ENCODE measurements at regions not wholly inside any gene's neighbourhood (a gene's known extent, or its start where the extent isn't known, plus 50 kb on each side); places are given as distances from the start of the nearest gene placed in this dataset.

DNA sequence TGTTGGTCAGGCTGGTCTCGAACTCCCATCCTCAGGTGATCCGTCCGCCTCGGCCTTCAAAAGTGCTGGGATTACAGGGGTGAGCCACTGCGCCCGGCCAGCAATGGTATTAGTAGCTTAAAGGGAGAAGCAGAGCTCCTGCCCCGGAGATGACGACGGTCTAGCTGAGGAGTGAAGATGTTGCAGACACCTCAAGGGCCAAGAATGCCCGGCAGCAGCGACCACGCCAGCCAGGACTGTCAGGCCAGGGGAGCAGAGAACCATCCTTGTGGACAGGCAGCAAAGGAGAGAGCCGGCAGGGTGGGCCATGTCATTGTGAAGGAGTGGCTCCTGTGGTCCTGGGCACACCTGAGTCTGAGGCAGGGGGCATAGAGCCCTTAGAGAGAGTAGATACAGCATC, 210.1 kb upstream of the BCOR start:
- H3K4me3 ChIP-seq (ENCODE audit: low read length) = no peak overlapping the region
- no peaks in the 10 kb centered on the region for H3K36me3 ChIP-seq (ENCODE audit: control insufficient read depth, insufficient read depth, low read length, severe bottlenecking)
- no peak overlapping the region for H3K9ac ChIP-seq (ENCODE audit: low read length)
- DNase-seq (ENCODE audit: low read depth) = no peak
- peaks cover 19% of the 10 kb centered on the region for H3K9me3 ChIP-seq (ENCODE audit: control insufficient read depth, low read length)
- H3K27me3 ChIP-seq (replicated peaks; ENCODE audit: control insufficient read depth, insufficient read depth, low read length) = peaks cover 36% of the 10 kb centered on the region
- H3K4me1 ChIP-seq (ENCODE audit: control insufficient read depth, insufficient read depth, low read length) = no peaks in the 10 kb centered on the region

DNA sequence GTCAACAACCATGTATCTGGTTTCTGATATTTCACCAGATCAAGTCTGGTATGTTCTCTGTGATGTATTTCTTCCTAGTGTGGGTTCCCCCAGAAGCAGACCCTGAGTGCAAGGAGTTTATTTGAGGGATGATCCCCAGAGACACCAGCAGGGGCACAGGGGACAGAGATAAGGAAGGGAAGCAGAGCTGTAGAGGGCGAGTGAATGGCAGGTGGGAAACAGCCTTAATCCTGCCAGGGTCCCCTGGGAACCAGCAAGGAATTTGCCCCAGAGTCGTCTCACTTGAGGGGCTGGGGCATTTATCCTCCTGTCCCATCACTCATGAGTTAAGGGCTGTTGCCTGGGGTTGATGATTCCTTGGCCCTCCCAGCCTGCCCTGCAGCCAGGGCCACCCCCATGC, 206.4 kb upstream of the BCOR start:
- Histone ChIP-seq H3K9me3 (ENCODE audit: control insufficient read depth, low read length) (peaks cover 14% of the 10 kb centered on the region), H3K4me3 (ENCODE audit: low read length) (no peak overlapping the region), H3K36me3 (ENCODE audit: control insufficient read depth, insufficient read depth, low read length, severe bottlenecking) (no peaks in the 10 kb centered on the region), H3K4me1 (ENCODE audit: control insufficient read depth, insufficient read depth, low read length) (no peaks in the 10 kb centered on the region), H3K9ac (ENCODE audit: low read length) (no peak overlapping the region), H3K27me3 (replicated peaks; ENCODE audit: control insufficient read depth, insufficient read depth, low read length) (peaks cover 45% of the 10 kb centered on the region)
- DNase-seq (ENCODE audit: low read depth) = no peak

DNA sequence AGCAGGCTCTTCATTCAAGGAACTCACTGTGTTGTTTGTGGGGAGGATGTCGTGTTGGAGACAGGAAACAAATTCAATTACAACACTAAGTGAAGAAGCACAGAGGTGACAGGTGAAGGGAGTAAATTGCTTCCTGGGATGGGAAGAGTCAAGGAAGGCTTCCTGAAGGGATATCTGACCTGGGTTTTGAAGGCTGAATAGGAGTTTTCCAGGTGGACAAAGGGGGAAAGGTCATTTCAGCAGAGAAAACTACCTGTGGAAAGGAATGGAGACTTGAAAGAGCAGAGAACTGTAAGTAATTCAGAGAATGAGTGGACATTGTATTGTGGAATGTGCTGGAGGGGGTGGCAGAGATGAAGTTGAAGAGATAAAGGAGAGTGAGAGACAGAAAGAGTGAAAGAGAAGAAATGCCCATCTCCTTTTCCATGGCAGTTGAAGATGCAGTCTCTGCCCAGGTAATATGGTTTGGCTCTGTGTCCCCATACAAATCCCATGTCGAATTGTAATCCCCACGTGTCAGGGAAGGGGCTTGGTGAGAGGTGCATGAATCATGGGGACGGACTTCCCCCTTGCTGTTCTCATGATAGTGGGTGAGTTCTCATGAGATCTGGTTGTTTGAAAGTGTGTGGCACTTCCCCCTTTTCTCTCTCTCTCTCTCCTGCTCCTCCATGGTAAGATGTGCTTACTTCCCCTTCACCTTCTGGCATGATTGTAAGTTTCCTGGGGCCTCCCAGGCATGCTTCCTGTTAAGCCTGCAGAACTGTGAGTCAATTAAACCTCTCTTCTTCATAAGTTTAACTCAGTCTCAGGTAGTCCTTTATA, 205.7 kb upstream of the BCOR start:
- H3K4me3 ChIP-seq (ENCODE audit: low read length) = no peak overlapping the region
- H3K9me3 ChIP-seq (ENCODE audit: control insufficient read depth, low read length) = peaks cover 14% of the 10 kb centered on the region
- H3K36me3 ChIP-seq (ENCODE audit: control insufficient read depth, insufficient read depth, low read length, severe bottlenecking) = no peaks in the 10 kb centered on the region
- no peaks in the 10 kb centered on the region for H3K4me1 ChIP-seq (ENCODE audit: control insufficient read depth, insufficient read depth, low read length)
- H3K27me3 ChIP-seq (replicated peaks; ENCODE audit: control insufficient read depth, insufficient read depth, low read length) = peaks cover 40% of the 10 kb centered on the region
- DNase-seq (ENCODE audit: low read depth) = no peak
- no peak overlapping the region for H3K9ac ChIP-seq (ENCODE audit: low read length)

DNA sequence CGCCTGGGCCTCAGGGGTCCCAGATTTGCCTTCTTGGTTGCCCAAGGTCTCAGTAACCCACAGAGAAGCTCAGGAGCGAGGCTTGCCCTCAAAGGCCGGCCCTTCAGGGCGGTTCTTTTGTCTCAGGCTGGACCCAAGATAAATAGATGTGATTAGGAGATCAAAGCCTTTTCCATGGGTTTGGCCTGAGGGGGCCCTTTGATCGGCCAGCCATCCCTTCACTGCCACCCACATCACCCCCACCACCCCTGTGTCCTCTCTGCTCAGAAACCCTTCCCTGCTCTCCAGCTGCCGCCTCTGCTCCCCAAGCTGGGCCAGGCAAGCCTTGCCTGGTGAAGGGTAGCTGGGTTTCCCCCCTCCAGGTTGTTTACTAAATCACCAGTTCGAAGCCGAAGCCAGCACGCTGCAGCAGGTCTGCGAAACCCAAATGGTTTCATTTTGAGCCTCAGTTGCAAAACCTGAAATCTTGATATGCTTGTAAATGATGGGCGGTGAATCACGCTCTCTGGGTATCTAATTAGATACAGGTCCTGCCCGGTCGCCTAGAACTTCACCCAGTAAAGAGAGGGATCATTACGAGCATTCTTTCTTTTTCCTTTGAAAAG, 202.6 kb upstream of the BCOR start:
- Histone ChIP-seq H3K9ac (ENCODE audit: low read length) (no peak overlapping the region), H3K4me3 (ENCODE audit: low read length) (no peak overlapping the region), H3K36me3 (ENCODE audit: control insufficient read depth, insufficient read depth, low read length, severe bottlenecking) (no peaks in the 10 kb centered on the region), H3K9me3 (ENCODE audit: control insufficient read depth, low read length) (no peaks in the 10 kb centered on the region), H3K4me1 (ENCODE audit: control insufficient read depth, insufficient read depth, low read length) (no peaks in the 10 kb centered on the region), H3K27me3 (replicated peaks; ENCODE audit: control insufficient read depth, insufficient read depth, low read length) (peaks cover 29% of the 10 kb centered on the region)
- no peak for DNase-seq (ENCODE audit: low read depth)

DNA sequence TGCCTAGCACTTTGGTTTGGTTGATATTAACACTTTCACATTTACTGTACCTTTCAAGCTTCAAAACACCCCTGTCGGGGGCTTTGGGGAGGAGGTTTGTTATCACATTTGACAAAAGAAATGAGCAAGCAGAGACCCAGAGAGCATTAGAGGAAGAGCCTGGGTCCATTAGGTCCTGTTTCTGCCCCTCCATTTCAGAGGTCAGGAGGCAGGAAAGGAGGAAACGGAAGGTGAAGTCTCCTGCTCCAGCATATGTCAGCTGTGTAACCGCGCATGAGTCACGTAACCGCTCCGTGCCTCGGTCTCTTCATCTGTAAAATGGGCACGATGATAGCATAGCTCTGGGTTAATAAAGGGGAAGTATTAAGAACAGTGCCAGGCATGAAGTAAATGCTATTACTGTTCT, 201.9 kb upstream of the BCOR start:
- H3K9me3 ChIP-seq (ENCODE audit: control insufficient read depth, low read length) = no peaks in the 10 kb centered on the region

DNA sequence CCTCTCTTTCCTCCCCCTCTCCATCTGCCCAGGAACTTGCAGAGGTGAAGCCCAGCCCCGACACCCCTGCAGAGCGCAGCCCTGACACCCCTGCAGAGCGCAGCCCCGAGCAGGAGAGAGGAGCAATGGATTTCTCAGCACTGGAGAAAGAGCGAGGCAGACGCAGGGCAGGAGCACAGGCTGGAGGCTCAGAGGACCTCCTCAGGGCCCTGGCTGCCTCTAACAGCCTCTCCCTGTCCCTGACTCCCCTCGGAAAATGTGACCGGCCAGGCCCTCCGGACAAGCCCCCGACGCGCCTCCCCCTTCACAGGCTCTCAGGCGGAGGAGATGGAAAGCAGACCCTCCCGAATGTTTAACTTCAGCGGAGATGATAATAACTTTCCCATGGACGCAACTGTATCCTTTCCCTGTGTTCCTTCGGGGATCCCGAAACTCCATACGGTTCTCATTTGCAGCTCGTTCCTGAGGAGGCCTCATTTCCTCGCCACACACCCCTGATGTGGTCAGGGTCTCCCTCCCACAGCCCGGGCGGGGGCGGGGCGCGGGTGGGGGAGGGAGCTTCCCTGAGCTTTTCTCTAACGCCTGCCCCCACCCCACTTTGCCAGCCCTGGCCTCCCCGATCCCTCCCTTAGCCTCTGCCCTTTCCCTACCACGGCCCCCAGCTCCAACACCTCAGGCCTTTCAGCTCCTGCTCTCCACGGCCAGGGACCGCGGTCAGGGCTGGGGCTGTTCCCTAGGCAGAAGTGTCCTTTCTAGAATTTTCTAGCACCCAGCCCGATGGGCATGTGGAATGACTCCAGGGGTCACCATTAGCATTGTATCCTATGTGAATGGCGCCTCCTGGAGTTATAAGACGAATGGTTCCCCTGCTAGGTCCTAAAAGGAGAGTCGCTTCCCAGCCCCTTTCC, 201.1 kb upstream of the BCOR start:
- Histone ChIP-seq H3K36me3 (ENCODE audit: control insufficient read depth, insufficient read depth, low read length, severe bottlenecking) (no peaks in the 10 kb centered on the region), H3K9ac (ENCODE audit: low read length) (no peak overlapping the region), H3K4me1 (ENCODE audit: control insufficient read depth, insufficient read depth, low read length) (no peaks in the 10 kb centered on the region), H3K4me3 (ENCODE audit: low read length) (no peak overlapping the region), H3K27me3 (replicated peaks; ENCODE audit: control insufficient read depth, insufficient read depth, low read length) (peaks cover 34% of the 10 kb centered on the region), H3K9me3 (ENCODE audit: control insufficient read depth, low read length) (no peaks in the 10 kb centered on the region)
- peak; percentile 11 for DNase-seq (ENCODE audit: low read depth)

More for the DNA sequence above, 201.9 kb upstream of the BCOR start:
- Histone ChIP-seq H3K4me1 (ENCODE audit: control insufficient read depth, insufficient read depth, low read length) (no peaks in the 10 kb centered on the region), H3K27me3 (replicated peaks; ENCODE audit: control insufficient read depth, insufficient read depth, low read length) (peaks cover 29% of the 10 kb centered on the region), H3K36me3 (ENCODE audit: control insufficient read depth, insufficient read depth, low read length, severe bottlenecking) (no peaks in the 10 kb centered on the region), H3K4me3 (ENCODE audit: low read length) (no peak overlapping the region), H3K9ac (ENCODE audit: low read length) (no peak overlapping the region)
- DNase-seq (ENCODE audit: low read depth) = no peak

DNA sequence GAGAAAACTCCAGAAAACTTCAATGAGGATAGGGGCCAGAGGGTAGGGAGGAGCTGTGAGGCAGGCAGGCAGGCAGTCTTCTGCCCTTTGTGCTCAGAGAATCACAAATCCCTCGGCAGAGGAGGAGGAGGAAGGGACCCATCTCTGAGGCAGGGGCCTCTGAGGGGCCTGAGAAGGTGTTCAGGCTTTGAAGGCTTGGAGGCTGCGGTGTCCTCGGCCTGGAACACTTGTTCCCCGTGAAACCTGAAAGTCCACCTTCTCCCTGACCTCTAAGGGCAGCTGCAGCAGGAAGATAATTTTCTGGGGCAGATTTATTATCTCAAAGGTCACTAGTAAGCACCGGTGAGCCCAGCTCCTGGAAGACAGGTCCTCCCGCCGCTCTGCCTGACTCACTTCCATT, 200.3 kb upstream of the BCOR start:
- H3K4me3 ChIP-seq (ENCODE audit: low read length) = no peak overlapping the region
- no peak overlapping the region for H3K9ac ChIP-seq (ENCODE audit: low read length)
- no peaks in the 10 kb centered on the region for H3K9me3 ChIP-seq (ENCODE audit: control insufficient read depth, low read length)
- no peaks in the 10 kb centered on the region for H3K4me1 ChIP-seq (ENCODE audit: control insufficient read depth, insufficient read depth, low read length)
- peaks cover 34% of the 10 kb centered on the region for H3K27me3 ChIP-seq (replicated peaks; ENCODE audit: control insufficient read depth, insufficient read depth, low read length)
- no peak for DNase-seq (ENCODE audit: low read depth)
- no peaks in the 10 kb centered on the region for H3K36me3 ChIP-seq (ENCODE audit: control insufficient read depth, insufficient read depth, low read length, severe bottlenecking)

DNA sequence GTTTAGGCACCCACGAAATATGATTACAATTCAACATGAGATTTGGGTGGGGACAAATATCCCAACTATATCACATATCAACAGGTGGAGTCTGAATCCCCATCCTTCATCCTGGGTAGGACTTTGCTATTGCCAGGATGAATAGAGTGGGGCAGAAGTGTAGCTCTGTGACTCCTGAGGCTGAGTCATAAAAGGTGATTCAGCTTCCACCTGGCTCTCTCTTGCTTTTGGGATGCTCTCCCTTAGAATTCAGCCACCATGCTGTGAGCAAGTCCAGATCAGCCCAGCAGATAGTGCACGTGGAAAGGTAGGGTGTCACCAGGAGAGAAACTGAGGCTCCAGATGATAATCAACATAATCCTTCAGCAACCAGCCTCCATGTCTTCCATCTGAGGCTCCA, 193.8 kb upstream of the BCOR start:
- DNase-seq (ENCODE audit: low read depth) = no peak
- H3K4me3 ChIP-seq (ENCODE audit: low read length) = no peak overlapping the region

DNA sequence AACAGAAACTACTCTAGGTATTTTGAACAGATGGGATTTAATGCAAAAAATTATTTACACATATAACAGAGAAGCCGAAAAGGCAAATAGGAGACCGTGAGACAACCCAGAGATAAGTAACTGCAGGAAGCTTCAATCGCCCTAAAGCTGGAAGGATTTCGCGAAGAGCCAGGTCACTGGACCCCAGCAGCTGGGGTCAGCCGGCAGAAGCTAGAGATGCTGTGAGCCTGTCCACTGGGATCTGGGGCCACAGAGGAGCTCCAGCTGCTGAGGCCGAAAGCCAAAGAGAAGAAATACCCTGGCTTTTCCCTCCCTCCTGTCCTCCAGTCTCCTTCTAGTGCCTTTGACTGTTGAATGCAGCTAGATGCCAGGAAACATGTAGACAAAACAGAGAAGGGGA, 192.8 kb upstream of the BCOR start:
- H3K9ac ChIP-seq (ENCODE audit: low read length) = no peak overlapping the region
- H3K27me3 ChIP-seq (replicated peaks; ENCODE audit: control insufficient read depth, insufficient read depth, low read length) = peaks cover 31% of the 10 kb centered on the region
- no peaks in the 10 kb centered on the region for H3K36me3 ChIP-seq (ENCODE audit: control insufficient read depth, insufficient read depth, low read length, severe bottlenecking)
- peaks cover 37% of the 10 kb centered on the region for H3K9me3 ChIP-seq (ENCODE audit: control insufficient read depth, low read length)
- H3K4me3 ChIP-seq (ENCODE audit: low read length) = no peak overlapping the region
- DNase-seq (ENCODE audit: low read depth) = no peak
- H3K4me1 ChIP-seq (ENCODE audit: control insufficient read depth, insufficient read depth, low read length) = no peaks in the 10 kb centered on the region

More for the DNA sequence above, 193.8 kb upstream of the BCOR start:
- no peak overlapping the region for H3K9ac ChIP-seq (ENCODE audit: low read length)
- peaks cover 29% of the 10 kb centered on the region for H3K27me3 ChIP-seq (replicated peaks; ENCODE audit: control insufficient read depth, insufficient read depth, low read length)
- peaks cover 32% of the 10 kb centered on the region for H3K9me3 ChIP-seq (ENCODE audit: control insufficient read depth, low read length)
- H3K4me1 ChIP-seq (ENCODE audit: control insufficient read depth, insufficient read depth, low read length) = no peaks in the 10 kb centered on the region
- H3K36me3 ChIP-seq (ENCODE audit: control insufficient read depth, insufficient read depth, low read length, severe bottlenecking) = no peaks in the 10 kb centered on the region

DNA sequence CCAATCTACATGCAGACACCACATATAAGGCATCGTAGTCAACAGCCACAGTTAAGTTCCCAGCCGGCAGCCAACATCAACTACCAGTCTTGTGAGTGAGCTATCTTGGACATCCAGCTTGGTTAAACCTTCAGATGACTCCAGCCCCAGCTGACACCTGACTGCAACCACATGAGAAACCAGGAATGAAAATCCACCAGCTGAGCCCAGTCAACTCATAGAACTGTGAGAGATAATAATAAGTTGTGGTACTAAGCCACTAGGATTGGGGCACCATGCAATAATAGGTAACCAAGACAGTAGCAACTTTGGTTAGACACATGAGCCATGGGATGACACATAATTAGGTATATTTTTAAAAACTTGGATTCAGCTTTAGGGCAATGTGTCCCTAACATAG, 188.1 kb upstream of the BCOR start:
- Histone ChIP-seq H3K9me3 (ENCODE audit: control insufficient read depth, low read length) (peaks cover 46% of the 10 kb centered on the region), H3K36me3 (ENCODE audit: control insufficient read depth, insufficient read depth, low read length, severe bottlenecking) (no peaks in the 10 kb centered on the region), H3K27me3 (replicated peaks; ENCODE audit: control insufficient read depth, insufficient read depth, low read length) (peaks cover 26% of the 10 kb centered on the region), H3K9ac (ENCODE audit: low read length) (no peak overlapping the region), H3K4me1 (ENCODE audit: control insufficient read depth, insufficient read depth, low read length) (peaks cover 5% of the 10 kb centered on the region), H3K4me3 (ENCODE audit: low read length) (no peak overlapping the region)
- no peak for DNase-seq (ENCODE audit: low read depth)

DNA sequence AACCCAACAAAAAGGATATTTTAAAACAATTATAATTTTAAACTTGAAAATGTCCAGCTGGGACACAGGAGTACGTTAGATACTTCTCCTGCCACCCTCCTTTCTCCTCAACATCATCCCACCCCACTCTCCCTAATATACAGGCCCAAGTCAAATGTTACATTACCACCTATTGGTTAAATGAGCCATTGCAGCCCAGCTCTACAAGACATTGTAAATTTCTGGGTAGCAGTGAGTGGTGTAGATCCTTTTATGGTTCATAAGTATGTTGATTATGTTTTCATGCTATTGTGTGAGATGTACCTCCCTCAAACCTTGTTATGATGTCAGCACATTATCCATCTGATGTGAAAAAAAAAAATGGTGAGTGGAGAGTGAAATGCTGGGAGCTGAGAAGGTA, 187.1 kb upstream of the BCOR start:
- H3K27me3 ChIP-seq (replicated peaks; ENCODE audit: control insufficient read depth, insufficient read depth, low read length) = peaks cover 16% of the 10 kb centered on the region
- H3K9ac ChIP-seq (ENCODE audit: low read length) = no peak overlapping the region
- H3K36me3 ChIP-seq (ENCODE audit: control insufficient read depth, insufficient read depth, low read length, severe bottlenecking) = no peaks in the 10 kb centered on the region
- peaks cover 5% of the 10 kb centered on the region for H3K4me1 ChIP-seq (ENCODE audit: control insufficient read depth, insufficient read depth, low read length)
- peaks cover 38% of the 10 kb centered on the region for H3K9me3 ChIP-seq (ENCODE audit: control insufficient read depth, low read length)
- DNase-seq (ENCODE audit: low read depth) = no peak
- no peak overlapping the region for H3K4me3 ChIP-seq (ENCODE audit: low read length)

Data from adipocyte (in vitro differentiated cells).